ENCODE measurements at regions not wholly inside any gene's neighbourhood (a gene's known extent, or its start where the extent isn't known, plus 50 kb on each side); places are given as distances from the start of the nearest gene placed in this dataset.
"Not testable (repeated sequence)": the region's sequence is repeated elsewhere in the genome, so short reads cannot be mapped to it uniquely, and the experiment has no call there.

GRCh38 chr4:96936886-96937285, 1097.0 kb downstream of the PDHA2 start:
- no peak for DNase-seq (ENCODE audit: low read depth, low spot score)

GRCh38 chr4:96946552-96946951, 1106.7 kb downstream of the PDHA2 start:
- no peak for DNase-seq (ENCODE audit: low read depth, low spot score)

DNA sequence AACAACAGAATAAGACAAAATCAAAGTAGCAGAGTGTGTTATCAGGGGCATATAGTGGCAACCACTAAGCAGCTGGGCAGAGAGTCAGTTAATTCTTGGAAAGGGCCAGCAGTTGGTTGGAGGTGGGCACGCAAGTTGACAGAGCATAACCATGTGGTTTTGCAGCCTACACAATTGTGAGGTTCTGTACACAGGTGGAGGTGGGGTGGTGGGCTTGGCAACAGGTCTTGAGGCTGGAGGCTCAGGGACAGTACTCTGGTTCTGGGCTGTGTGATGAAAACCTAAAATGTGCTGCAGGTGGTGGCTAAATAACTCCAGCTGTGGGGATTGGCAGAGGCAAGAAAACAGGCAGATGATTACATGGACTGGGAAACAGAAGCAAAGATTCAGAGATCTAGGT, 1112.7 kb downstream of the PDHA2 start:
- no peak for DNase-seq (ENCODE audit: low read depth, low spot score)

GRCh38 chr4:96955226-96955625, 1115.3 kb downstream of the PDHA2 start:
- DNase-seq (ENCODE audit: low read depth, low spot score), result no peak

DNA sequence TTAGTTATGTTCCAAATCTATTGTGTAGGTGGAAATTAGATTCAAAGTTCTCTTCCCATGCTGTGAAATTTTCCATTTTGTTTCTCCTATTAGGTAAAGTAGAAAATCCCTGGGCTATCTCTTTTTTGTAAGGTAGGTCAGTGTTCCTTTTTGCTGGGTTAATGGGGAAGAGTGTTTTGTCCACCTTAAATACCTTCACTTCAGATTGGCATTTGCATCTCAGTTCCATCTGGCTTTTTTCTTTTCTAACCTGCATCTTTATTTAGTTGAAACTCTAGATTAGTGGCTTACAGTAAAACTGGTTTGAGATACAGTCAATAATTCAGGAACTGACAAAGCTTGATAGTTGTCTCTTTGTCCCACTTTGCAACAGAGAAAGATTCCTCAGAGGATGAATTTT, 1115.8 kb downstream of the PDHA2 start:
- no peak for DNase-seq (ENCODE audit: low read depth, low spot score)

- no peak for DNase-seq (ENCODE audit: low read depth, low spot score)
Measured at GRCh38 chr4:96969455-96969854, 1129.6 kb downstream of the PDHA2 start.

GRCh38 chr4:96972920-96973319, 1133.0 kb downstream of the PDHA2 start:
- DNase-seq (ENCODE audit: low read depth, low spot score), result no peak

- DNase-seq (ENCODE audit: low read depth, low spot score), result no peak
Measured at GRCh38 chr4:96974295-96974694, 1134.4 kb downstream of the PDHA2 start.

DNA sequence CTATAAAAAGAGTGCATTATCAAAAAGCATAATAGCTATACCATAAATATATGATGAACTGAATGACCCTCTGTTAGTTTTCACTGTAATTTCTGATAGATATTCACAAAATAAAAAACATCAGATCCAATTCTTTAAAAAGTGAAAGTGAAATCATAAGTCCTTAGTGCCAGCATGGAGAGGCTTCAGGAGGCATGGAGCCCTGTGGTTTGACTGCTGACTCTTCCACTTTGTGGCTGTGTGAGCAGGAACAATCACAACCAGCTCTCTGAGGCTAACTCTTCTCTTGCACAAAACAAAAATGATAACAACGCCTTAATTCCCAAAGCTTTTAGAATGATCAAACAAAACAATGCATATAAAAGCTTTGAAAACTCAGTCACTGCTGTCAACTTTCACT, 1143.9 kb downstream of the PDHA2 start:
- no peak for DNase-seq (ENCODE audit: low read depth, low spot score)

GRCh38 chr4:96986816-96987215, 1146.9 kb downstream of the PDHA2 start:
- DNase-seq (ENCODE audit: low read depth, low spot score), result no peak

- DNase-seq (ENCODE audit: low read depth, low spot score), result no peak
Measured at GRCh38 chr4:96991083-96991482, 1151.2 kb downstream of the PDHA2 start.

DNA sequence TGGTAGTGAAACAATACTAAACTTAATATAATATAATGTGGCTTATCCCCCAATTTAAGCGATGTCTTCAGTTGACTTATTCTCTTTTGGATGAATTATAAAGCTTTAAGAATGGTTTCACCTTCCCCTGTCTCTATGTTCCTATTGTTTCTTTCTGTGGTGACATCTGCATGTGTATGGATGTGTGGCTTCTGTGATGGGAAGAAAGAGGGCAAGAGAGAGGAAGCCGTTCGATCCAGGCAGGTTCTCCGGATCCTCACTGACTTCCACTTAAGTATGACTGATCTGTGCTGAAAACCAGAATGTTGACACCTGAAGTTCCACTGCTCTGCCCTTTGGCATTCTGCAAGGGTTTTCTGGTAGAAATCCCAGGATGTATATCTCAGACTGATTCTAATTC, 1150.8 kb downstream of the STPG2 start:
- DNase-seq (ENCODE audit: low read depth, low spot score), result no peak

DNA sequence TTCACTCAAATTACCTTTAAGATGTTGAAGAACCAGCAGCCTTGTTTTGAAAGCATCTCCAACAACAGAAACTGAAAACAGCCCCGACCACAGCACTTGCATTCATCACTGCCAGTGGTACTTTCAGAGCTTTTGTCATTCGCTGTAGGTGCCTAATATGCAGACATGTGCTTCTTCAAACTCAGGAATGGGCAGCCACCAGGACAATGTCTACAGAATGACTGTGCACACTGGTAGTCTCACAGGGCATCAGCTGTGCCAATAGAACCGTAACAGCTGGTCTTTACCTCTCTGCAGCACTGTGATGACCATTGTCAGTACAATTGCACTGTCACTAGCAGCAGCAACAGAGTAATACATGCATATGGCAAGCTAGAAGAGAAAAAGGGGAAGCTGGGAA, 1149.7 kb downstream of the STPG2 start:
- DNase-seq (ENCODE audit: low read depth, low spot score), result no peak

- DNase-seq (ENCODE audit: low read depth, low spot score), result no peak
Measured at GRCh38 chr4:97003715-97004114, 1139.6 kb downstream of the STPG2 start.

GRCh38 chr4:97013309-97013708, 1130.0 kb downstream of the STPG2 start:
- DNase-seq (ENCODE audit: low read depth, low spot score), result no peak

DNA sequence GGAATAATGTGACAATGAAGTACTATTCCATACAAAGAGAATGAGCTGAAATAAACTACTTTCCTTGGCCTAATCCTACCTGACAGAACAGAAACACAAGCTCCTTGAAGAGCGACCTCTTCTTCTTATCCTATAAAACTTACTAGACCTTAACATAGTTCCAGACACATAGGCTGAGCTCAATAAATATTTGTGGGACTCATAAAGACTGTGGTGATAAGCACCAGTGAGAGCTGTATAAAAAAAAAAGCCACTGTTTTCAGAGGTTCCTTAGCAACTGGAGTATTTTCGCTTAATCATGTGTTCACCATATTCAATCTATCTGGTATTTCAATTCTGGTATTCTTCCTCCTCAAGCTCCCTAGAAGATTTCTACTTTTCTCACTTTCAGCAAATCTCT, 1129.6 kb downstream of the STPG2 start:
- DNase-seq (ENCODE audit: low read depth, low spot score), result no peak

DNA sequence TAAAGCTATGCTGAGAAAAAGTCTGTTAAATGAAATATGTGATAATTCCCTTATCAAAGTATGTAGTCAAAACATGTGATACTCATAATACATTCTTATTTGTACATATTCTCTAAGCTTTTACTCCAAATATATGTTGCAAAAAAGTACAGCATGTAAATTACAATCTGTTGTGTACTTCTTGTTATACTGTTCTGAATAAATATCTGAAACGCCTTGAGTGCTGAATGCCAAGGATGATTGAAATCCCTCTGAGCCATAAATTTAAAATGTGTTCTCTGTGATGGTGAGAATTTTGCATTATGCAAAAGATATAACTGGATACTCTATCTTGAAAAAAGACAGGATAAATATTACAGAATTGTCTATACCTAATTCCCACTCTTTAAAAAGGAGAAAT, 1128.0 kb downstream of the STPG2 start:
- no peak for DNase-seq (ENCODE audit: low read depth, low spot score)

GRCh38 chr4:97016186-97016907, 1126.9 kb downstream of the STPG2 start:
- no peak for DNase-seq (ENCODE audit: low read depth, low spot score)

DNA sequence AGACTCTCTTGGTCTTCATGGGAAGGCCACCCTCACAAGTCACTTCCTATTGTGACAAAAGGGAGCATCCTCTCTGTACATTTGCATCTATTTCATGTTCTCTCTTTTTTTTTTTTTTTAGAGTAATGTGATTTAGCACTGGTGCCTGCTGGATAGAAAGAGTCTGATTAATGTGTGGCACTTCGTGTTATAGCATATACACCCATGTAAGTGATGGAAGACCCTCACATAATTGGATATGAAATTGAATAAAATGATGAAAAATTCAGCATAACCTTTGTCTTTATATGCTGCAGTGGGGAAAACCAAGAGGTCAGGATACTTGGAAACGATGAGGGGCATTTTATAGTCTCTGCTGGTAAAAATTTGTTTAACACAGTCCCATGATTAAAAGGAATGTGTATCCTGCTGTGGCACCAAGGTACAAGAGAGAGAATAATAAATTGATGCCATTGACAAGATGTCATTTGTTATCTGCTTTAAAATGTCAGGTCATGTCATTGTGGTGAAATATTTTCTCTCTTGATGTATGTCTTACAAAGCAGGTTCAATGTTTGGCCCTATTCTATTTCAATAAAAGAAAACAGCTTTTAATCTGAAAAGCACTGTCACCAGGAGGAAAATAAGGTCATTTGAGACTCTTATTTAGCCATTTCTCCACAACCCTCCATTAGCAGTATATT, 1115.4 kb downstream of the STPG2 start:
- DNase-seq (ENCODE audit: low read depth, low spot score), result no peak

DNA sequence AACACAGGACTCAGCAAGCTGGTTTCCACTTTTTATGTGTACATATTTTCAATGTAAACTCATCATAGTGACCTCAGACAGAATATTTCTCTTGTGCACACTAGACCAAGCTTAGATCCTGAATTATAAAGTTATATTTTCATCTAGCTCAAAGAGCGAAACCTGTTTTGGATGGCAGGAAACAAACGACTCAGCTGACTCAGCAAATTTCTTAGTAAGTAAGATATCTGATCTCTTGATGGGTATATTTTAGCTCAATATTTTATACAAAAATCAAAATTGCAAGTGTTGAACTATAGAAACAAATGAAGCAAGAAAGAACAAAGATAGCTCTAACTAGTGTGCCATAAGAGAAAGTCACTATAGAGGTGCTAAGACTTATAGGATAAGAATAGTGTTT, 1114.5 kb downstream of the STPG2 start:
- no peak for DNase-seq (ENCODE audit: low read depth, low spot score)

GRCh38 chr4:97037411-97038145, 1105.7 kb downstream of the STPG2 start:
- not testable (repeated sequence) for DNase-seq (ENCODE audit: low read depth, low spot score)

DNA sequence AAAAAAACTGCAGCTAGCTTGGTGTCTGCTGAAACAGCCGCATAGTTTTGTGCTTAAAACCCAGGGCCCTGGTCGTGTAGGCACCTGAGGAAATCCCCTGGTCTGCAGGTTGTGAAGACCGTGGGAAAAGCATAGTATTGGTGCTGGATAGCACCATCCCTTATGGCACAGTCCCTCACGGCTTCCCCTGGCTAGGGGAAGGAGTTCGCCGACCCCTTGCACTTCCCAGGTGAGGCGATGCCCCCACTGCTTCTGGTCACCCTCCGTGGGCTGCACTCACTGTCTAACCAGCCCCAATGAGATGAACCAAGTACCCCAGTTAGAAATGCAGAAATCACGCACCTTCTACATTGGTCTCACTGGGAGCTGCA, 1105.1 kb downstream of the STPG2 start:
- no peak for DNase-seq (ENCODE audit: low read depth, low spot score)

DNA sequence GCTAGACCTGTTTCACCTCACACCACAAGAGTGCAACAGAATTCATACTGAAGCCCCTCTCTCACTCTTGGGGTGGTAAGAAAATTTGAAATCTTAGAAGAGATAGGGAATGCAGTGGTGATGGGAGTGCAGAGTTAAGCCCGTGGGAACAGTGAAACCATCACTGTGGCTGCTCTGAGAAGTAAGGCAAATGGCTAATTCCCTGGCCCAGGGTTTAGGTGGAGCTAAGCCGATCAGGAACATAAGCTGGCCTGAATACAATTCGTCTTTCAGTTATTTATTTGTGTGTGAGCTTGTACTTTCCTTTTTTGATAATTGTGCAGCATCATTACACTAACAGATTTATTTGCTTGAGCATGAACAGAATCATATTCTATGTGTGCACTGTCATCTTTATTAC, 1070.6 kb downstream of the STPG2 start:
- no peak for DNase-seq (ENCODE audit: low read depth, low spot score)
